HG03025 (cell line): ENCODE measurements at regions not wholly inside any gene's neighbourhood (a gene's known extent, or its start where the extent isn't known, plus 50 kb on each side); places are given as distances from the start of the nearest gene placed in this dataset.

Experiments used
- ATAC-seq: cut with Tn5 transposase; IDR thresholded peaks from one replicate; pipeline ENCODE4 v1.9.1; 2021; ENCODE audit warnings: mild to moderate bottlenecking, moderate library complexity; ENCODE audit not compliant: unreplicated experiment, low FRiP score

GRCh38 chr5:50963971-50964745 is 297.7 kb downstream of the PARP8 start:
- ATAC-seq = no peak

GRCh38 chr5:50964746-50965653 is 298.6 kb downstream of the PARP8 start:
- no peak for ATAC-seq

GRCh38 chr5:50965654-50966375 is 299.4 kb downstream of the PARP8 start:
- no peak for ATAC-seq

GRCh38 chr5:50967009-50967562 is 300.6 kb downstream of the PARP8 start:
- no peak for ATAC-seq

GRCh38 chr5:50967563-50968355 is 301.3 kb downstream of the PARP8 start:
- no peak for ATAC-seq

GRCh38 chr5:50968356-50969149 is 302.1 kb downstream of the PARP8 start:
- ATAC-seq = no peak

- no peak for ATAC-seq
Measured at GRCh38 chr5:50969151-50970031, 303.0 kb downstream of the PARP8 start.

GRCh38 chr5:50975840-50976239 is 309.4 kb downstream of the PARP8 start:
- ATAC-seq = no peak

GRCh38 chr5:50978924-50979323 is 312.5 kb downstream of the PARP8 start:
- no peak for ATAC-seq

- no peak for ATAC-seq
Measured at GRCh38 chr5:50984640-50985039, 318.2 kb downstream of the PARP8 start.

GRCh38 chr5:50990296-50990924 is 324.0 kb downstream of the PARP8 start:
- no peak for ATAC-seq

GRCh38 chr5:50995285-50995942 is 329.0 kb downstream of the PARP8 start:
- ATAC-seq = no peak

GRCh38 chr5:51001227-51001923 is 334.9 kb downstream of the PARP8 start:
- ATAC-seq = no peak

- no peak for ATAC-seq
Measured at GRCh38 chr5:51002368-51002767, 335.9 kb downstream of the PARP8 start.

- no peak for ATAC-seq
Measured at GRCh38 chr5:51013036-51013435, 346.6 kb downstream of the PARP8 start.

GRCh38 chr5:51018423-51018822 is 352.0 kb downstream of the PARP8 start:
- no peak for ATAC-seq

- ATAC-seq = no peak
Measured at GRCh38 chr5:51024263-51024662, 357.8 kb downstream of the PARP8 start.
